Cardiac septum (tissue), 1 donor: ENCODE measurements at regions not wholly inside any gene's neighbourhood (a gene's known extent, or its start where the extent isn't known, plus 50 kb on each side); places are given as distances from the start of the nearest gene placed in this dataset.

Experiments used
- DNase-seq: peaks from one replicate; pipeline ENCODE4 v3.0.0-alpha.2; 2020; ENCODE audit warnings: low spot score
- intact Hi-C: fragments of 100-400 bp; cut with DNase I; formaldehyde crosslinking; loops from one replicate; pipeline ENCODE4 v1.14.0; 2022
- donor health status: DM: no; HTN: no; CAD: no.

- intact Hi-C loops: no loop called here
- no peak for DNase-seq
These were observed 260.6 kb upstream of the SKOR2 start for GRCh38 chr18:47512056-47512455.

DNA sequence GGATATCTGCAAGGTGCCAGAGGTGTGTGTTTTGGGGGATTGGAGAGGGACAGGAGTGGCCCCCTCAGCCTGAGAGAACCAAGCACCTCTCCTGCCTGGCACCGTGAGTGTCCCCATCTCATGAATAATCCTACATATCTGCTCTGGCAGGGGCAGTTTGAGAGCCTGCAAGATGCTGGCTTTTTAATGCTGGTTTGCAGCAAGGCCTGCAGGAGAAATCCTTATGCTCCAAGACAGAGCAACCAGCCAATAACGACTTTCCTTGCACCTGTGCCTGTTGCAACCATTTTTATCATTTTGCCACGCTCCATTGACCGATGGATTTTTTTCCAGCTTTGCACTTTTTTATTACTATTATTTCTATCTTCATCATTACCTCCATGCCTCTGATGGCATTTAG lies 259.4 kb upstream of the SKOR2 start:
- no peak for DNase-seq
- intact Hi-C loops: no loop called here

DNA sequence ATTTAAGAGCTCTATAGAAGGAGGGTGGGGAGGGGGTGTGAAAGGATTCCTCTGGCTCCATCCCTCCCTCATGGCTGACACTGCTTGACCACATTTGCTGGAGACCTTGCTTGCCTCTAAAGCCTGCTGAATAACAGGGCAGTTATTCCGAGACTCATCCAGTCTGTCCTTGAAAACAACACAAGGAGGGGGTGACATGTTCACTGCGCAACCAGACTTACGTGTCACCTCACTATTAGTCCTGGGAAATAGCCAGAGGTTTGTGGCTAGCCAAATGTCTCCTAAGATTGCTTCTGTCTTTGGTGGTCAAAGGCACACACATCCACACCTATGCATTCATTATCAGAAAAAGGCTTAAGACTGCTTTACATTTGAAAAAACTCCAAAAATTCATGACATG lies 256.2 kb upstream of the SKOR2 start:
- intact Hi-C loops: no loop called here

GRCh38 chr18:47506897-47507296 lies 255.4 kb upstream of the SKOR2 start:
- no peak for DNase-seq

More for the DNA sequence above, 256.2 kb upstream of the SKOR2 start:
- DNase-seq: no peak

DNA sequence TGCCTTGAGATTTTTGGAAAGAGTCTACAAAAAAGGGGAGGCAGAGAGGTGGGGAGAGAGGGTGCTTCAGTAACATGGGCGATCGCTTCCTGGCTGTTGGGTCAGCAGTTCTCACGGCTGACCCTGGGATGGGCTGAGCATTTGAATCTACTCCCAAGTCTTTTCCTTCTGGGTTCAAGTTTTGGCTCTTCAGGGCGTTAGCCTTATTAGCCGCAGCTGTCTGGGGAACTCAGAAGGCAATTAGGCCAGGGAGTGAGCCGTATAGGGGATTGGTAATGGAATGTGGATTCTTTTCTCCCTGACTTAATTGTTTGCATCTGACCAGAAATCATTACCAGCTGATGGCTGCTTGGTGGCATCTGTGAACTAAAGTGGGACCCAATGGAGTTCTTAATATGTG lies 250.5 kb upstream of the SKOR2 start:
- DNase-seq: no peak
- intact Hi-C loops: no loop called here

More at GRCh38 chr18:47506897-47507296, 255.4 kb upstream of the SKOR2 start:
- intact Hi-C loops: no loop called here

- no peak for DNase-seq
- intact Hi-C loops: no loop called here
These were observed 249.5 kb upstream of the SKOR2 start for GRCh38 chr18:47500930-47501329.

- DNase-seq: no peak
- intact Hi-C loops: no loop called here
These were observed 241.2 kb upstream of the SKOR2 start for GRCh38 chr18:47492691-47493090.

DNA sequence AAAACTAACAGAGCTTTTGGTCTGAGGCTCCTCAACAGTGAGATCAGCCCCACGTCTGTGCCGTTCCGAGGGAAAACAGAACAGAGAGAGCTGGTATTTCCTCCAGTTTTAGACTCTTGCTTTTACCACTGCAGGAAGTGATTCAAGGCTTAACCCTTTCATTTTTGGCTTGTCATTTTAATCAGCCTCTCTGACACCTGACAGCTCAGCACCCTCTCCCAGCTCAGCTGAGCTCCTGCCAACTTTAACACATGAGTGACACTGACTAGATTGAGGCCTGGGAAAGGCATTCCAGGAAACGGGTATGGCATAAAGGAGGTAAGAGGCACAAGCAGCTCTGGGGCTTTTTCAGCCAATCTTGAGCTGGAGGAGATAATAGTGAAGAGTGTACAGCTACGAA lies 239.4 kb upstream of the SKOR2 start:
- DNase-seq: no peak

DNA sequence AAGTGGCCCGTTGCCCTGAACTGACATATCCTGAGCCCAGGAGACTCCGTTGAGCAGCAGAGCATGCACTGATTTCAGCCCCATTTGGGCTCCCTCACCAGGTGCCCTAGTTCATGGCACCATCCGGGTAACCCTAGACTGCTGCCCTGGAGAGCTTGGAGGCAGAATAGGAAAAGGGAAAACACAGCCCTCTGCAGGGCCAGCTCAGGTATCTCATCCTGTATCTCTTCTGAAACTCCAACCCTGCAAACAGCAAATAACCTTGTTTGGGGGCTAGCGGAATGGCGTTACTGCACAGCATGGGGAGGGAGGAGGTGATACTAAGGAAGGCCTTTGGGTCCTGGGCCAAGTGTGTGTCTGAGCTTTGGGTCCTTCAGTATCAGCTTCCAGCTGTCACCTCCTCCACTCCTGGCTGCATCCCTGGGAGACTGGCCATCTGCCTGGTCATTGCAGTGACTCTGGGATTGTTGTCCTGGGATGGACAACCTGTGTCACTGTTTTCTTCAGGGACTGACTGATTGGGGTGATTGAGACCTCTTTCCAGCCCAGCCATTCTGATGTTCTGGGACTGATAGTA lies 233.8 kb upstream of the SKOR2 start:
- intact Hi-C loops: no loop called here
- DNase-seq: no peak

More for the DNA sequence above, 239.4 kb upstream of the SKOR2 start:
- intact Hi-C loops: no loop called here

DNA sequence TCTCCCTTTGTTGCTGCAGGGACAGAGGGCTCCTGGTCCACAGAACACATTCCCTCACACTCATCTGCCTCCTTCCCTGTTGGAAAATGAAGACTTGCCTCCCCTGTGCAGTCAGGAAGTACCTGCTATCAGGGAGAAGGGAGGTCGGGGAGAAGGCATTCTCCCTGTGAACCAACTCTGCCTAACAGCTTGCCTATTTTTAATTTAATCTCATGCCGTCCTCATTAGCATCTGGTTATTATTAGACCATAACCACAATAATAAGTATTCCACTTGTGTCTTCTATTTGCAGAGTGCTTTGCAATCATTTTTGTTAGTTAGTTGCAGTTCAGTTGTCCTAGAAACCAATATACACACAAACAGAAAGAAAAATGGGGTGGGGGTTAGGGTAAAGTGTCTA lies 232.6 kb upstream of the SKOR2 start:
- intact Hi-C loops: no loop called here
- DNase-seq: no peak

- intact Hi-C loops: no loop called here
- no peak for DNase-seq
These were observed 228.7 kb upstream of the SKOR2 start for GRCh38 chr18:47480166-47480565.

GRCh38 chr18:47471784-47472183 lies 220.3 kb upstream of the SKOR2 start:
- intact Hi-C loops: no loop called here

GRCh38 chr18:47470941-47471340 lies 219.5 kb upstream of the SKOR2 start:
- intact Hi-C loops: no loop called here
- DNase-seq: no peak

More at GRCh38 chr18:47471784-47472183, 220.3 kb upstream of the SKOR2 start:
- DNase-seq: no peak

- intact Hi-C loops: no loop called here
- DNase-seq: no peak
These were observed 218.1 kb upstream of the SKOR2 start for GRCh38 chr18:47469576-47469975.

GRCh38 chr18:47461977-47462376 lies 210.5 kb upstream of the SKOR2 start:
- intact Hi-C loops: no loop called here
- no peak for DNase-seq

GRCh38 chr18:47461406-47461948 lies 210.0 kb upstream of the SKOR2 start:
- no peak for DNase-seq
- intact Hi-C loops: no loop called here

GRCh38 chr18:47458483-47458882 lies 207.0 kb upstream of the SKOR2 start:
- intact Hi-C loops: loop anchor here (10.0 kb wide), 1 partner anchor 64 kb away; no protein-coding TSS in a partner anchor
- no peak for DNase-seq

- no peak for DNase-seq
- intact Hi-C loops: loop anchor here (10.0 kb wide), 1 partner anchor 63 kb away; no protein-coding TSS in a partner anchor
These were observed 206.2 kb upstream of the SKOR2 start for GRCh38 chr18:47457614-47458013.

DNA sequence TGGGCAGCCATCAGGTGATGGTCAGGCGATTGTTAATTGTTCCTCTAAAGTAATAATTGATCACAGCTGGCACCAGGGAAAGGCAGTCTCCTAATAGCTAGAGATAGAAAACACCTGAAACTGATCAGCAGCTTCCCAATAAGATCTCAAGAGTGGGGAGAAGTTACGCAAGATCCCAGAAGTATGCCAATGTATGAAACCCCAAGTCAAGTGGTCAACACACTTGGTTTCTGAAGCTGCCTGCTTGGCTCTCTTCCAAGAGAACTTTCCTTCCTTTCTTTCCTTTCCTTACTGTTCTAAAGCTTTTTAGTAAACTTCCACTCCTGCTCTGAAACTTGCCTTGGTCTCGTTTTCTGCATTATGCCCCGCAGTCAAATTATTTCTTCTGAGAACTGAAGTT lies 201.6 kb upstream of the SKOR2 start:
- intact Hi-C loops: loop anchor here (10.0 kb wide), 1 partner anchor 58 kb away; no protein-coding TSS in a partner anchor
- DNase-seq: no peak

GRCh38 chr18:47448956-47449355 lies 197.5 kb upstream of the SKOR2 start:
- no peak for DNase-seq
- intact Hi-C loops: no loop called here

DNA sequence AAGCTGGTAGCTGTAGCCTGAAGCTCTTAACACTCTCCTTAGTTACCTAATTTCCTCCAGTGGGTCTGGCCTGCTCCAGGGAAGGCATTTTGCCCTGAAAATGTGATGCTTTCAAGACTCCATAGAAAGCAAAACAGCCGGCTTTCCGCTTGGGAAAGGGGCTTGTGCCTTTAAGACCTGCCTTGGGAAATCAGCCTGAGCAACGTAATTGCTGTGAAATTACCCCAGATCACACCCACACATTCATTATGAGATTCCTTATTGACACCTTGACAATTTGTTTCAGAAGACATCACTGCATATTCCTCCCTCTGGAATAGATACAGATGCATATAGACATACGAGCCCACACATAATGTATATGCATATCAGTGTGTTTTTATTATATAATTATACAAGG lies 190.5 kb upstream of the SKOR2 start:
- no peak for DNase-seq
- intact Hi-C loops: no loop called here

- intact Hi-C loops: no loop called here
- no peak for DNase-seq
These were observed 186.5 kb upstream of the SKOR2 start for GRCh38 chr18:47438001-47438400.
